Neural progenitor cell (in vitro differentiated cells): ENCODE measurements at regions not wholly inside any gene's neighbourhood (a gene's known extent, or its start where the extent isn't known, plus 50 kb on each side); places are given as distances from the start of the nearest gene placed in this dataset.

Experiments
- CTCF ChIP-seq: fragments of 200-600 bp; sonication (generic); IDR thresholded peaks from 2 replicates; pipeline ENCODE4 v1.5.1; 2017; ENCODE audit warnings: antibody characterized with exemption, mild to moderate bottlenecking
- EZH2 ChIP-seq: fragments of 200-600 bp; sonication (generic); IDR thresholded peaks from 2 replicates; pipeline ENCODE4 v1.6.1; 2017; ENCODE audit warnings: antibody characterized with exemption, mild to moderate bottlenecking, moderate library complexity

- TF ChIP-seq CTCF (no peak), EZH2 (no peak)
Measured at GRCh38 chr10:113979409-113979808, 64.3 kb upstream of the ADRB1 start.
